Endometrium (tissue), 2 donors: ENCODE measurements at regions not wholly inside any gene's neighbourhood (a gene's known extent, or its start where the extent isn't known, plus 50 kb on each side); places are given as distances from the start of the nearest gene placed in this dataset.
A peak's percentile ranks its signal among the peaks of the same experiment; 100 is the strongest.
"Not testable (repeated sequence)": the region's sequence is repeated elsewhere in the genome, so short reads cannot be mapped to it uniquely, and the experiment has no call there.

Experiments used
- FAIRE-seq: peaks from 2 replicates; lab custom pipeline; 2012; peaks lifted over from hg19 to GRCh38; lab: Jason Lieb, UNC
- donor health status: control.
- donor health status: control.

GRCh38 chr3:167102071-167102470 lies 278.0 kb downstream of the ZBBX start:
- FAIRE-seq = no peak

- no peak for FAIRE-seq
Observed at GRCh38 chr3:167100651-167101050, 279.4 kb downstream of the ZBBX start.

- FAIRE-seq = no peak
Observed at GRCh38 chr3:167100200-167100599, 279.9 kb downstream of the ZBBX start.

GRCh38 chr3:167095976-167096375 lies 284.1 kb downstream of the ZBBX start:
- no peak for FAIRE-seq

- no peak for FAIRE-seq
Observed at GRCh38 chr3:167094632-167095031, 285.5 kb downstream of the ZBBX start.

GRCh38 chr3:167091226-167091625 lies 288.9 kb downstream of the ZBBX start:
- no peak for FAIRE-seq

GRCh38 chr3:167084545-167084944 lies 295.6 kb downstream of the ZBBX start:
- FAIRE-seq = no peak

GRCh38 chr3:167078070-167078622 lies 302.0 kb downstream of the ZBBX start:
- FAIRE-seq = no peak

GRCh38 chr3:167067787-167068161 lies 312.3 kb downstream of the ZBBX start:
- no peak for FAIRE-seq

- no peak for FAIRE-seq
Observed at GRCh38 chr3:167066977-167067786, 312.9 kb downstream of the ZBBX start.

- no peak for FAIRE-seq
Observed at GRCh38 chr3:167057581-167057980, 322.5 kb downstream of the ZBBX start.

- FAIRE-seq = no peak
Observed at GRCh38 chr3:167054926-167055325, 325.2 kb downstream of the ZBBX start.

GRCh38 chr3:167051421-167051820 lies 328.7 kb downstream of the ZBBX start:
- FAIRE-seq = no peak

- no peak for FAIRE-seq
Observed at GRCh38 chr3:167033866-167034265, 346.2 kb downstream of the ZBBX start.

- FAIRE-seq = peak; percentile 85
Observed at GRCh38 chr3:167032267-167032876, 347.7 kb downstream of the ZBBX start.

GRCh38 chr3:167031364-167032049 lies 348.6 kb downstream of the ZBBX start:
- no peak for FAIRE-seq

GRCh38 chr3:167030082-167030725 lies 349.9 kb downstream of the ZBBX start:
- no peak for FAIRE-seq

- FAIRE-seq = peak; percentile 72
Observed at GRCh38 chr3:167019503-167019902, 360.6 kb downstream of the ZBBX start.

GRCh38 chr3:167018591-167019111 lies 361.4 kb downstream of the ZBBX start:
- FAIRE-seq = not testable (repeated sequence)

- FAIRE-seq = no peak
Observed at GRCh38 chr3:167012691-167013090, 367.4 kb downstream of the ZBBX start.

- FAIRE-seq = no peak
Observed at GRCh38 chr3:167008791-167009190, 371.3 kb downstream of the ZBBX start.

- no peak for FAIRE-seq
Observed at GRCh38 chr3:167001374-167001773, 378.7 kb downstream of the ZBBX start.
